ENCODE measurements at regions not wholly inside any gene's neighbourhood (a gene's known extent, or its start where the extent isn't known, plus 50 kb on each side); places are given as distances from the start of the nearest gene placed in this dataset.
A peak's percentile ranks its signal among the peaks of the same experiment; 100 is the strongest.

DNA sequence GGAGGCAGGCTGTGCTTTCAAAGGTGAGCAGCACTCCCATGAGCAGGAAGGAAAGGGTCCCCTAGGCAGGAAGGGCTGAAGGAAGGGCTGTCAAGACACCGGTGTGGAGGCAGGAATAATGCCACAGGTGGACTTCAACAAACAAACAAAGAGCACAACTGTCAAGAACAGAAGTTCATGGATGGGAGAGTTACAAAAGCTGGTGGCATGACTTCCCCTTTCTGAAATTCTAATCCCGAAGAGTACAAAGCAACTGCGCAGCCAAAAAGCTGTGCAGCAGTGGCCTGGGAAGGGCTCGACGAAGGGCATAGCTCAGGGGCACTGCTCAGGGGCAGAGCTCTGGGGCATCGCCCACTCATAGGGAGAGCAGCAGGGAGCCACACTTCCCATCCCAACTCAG, 582.3 kb upstream of the DIPK2B start:
- no peak overlapping the region for H3K23ac ChIP-seq (ENCODE audit: insufficient read length, low read depth, low read length)
- H4K91ac ChIP-seq (ENCODE audit: insufficient read length, low read depth, low read length) = no peak overlapping the region
- H3K9ac ChIP-seq (ENCODE audit: extremely low read depth, insufficient read length, low read length) = no peak overlapping the region
- H3K4ac ChIP-seq (ENCODE audit: low read depth, low read length) = no peak overlapping the region
- peaks cover 54 to 64% of the 10 kb centered on the region in 2 experiments for H3K9me3 Mint-ChIP-seq
- no peak overlapping the region for H2BK5ac ChIP-seq (ENCODE audit: insufficient read length, low read length)
- H2BK15ac ChIP-seq (ENCODE audit: low read depth, low read length) = no peak overlapping the region
- TF ChIP-seq, protein P1, sequence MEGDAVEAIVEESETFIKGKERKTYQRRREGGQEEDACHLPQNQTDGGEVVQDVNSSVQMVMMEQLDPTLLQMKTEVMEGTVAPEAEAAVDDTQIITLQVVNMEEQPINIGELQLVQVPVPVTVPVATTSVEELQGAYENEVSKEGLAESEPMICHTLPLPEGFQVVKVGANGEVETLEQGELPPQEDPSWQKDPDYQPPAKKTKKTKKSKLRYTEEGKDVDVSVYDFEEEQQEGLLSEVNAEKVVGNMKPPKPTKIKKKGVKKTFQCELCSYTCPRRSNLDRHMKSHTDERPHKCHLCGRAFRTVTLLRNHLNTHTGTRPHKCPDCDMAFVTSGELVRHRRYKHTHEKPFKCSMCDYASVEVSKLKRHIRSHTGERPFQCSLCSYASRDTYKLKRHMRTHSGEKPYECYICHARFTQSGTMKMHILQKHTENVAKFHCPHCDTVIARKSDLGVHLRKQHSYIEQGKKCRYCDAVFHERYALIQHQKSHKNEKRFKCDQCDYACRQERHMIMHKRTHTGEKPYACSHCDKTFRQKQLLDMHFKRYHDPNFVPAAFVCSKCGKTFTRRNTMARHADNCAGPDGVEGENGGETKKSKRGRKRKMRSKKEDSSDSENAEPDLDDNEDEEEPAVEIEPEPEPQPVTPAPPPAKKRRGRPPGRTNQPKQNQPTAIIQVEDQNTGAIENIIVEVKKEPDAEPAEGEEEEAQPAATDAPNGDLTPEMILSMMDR (conservative IDR thresholded peaks at IDR 0.05) = no peak
- H3K4me1 ChIP-seq (ENCODE audit: insufficient read depth, low read length) = peaks cover 12% of the 10 kb centered on the region; the same call in 1 of the 2 replicates
- no CpG with 5 or more reads among the region's 6 CpGs for WGBS (ENCODE audit: extremely low coverage, insufficient read length, low lambda C conversion rate)
- no peak overlapping the region for H3K4me3 Mint-ChIP-seq
- H2AK5ac ChIP-seq (ENCODE audit: insufficient read length, low read length) = no peak overlapping the region
- H3K4me1 Mint-ChIP-seq = peaks cover 34 to 78% of the 10 kb centered on the region in 2 experiments
- H3K79me2 ChIP-seq (ENCODE audit: insufficient read depth, low read length) = peaks cover 50% of the 10 kb centered on the region; the same call in 1 of the 2 replicates
- no peak overlapping the region for H2BK20ac ChIP-seq (ENCODE audit: low read depth, low read length, poor library complexity, severe bottlenecking)
- H2BK12ac ChIP-seq (ENCODE audit: insufficient read length, low read depth, low read length) = no peak overlapping the region
- no peaks in the 10 kb centered on the region for H3K27me3 ChIP-seq (ENCODE audit: insufficient read depth, low read length)
- H3K23me2 ChIP-seq (ENCODE audit: insufficient read length, low read depth, low read length, poor library complexity, severe bottlenecking) = peaks cover 3% of the 10 kb centered on the region
- H3K27ac ChIP-seq (ENCODE audit: insufficient read length, low read depth, low read length) = no peak overlapping the region
- no peak overlapping the region for H3K56ac ChIP-seq (ENCODE audit: insufficient read length, low read depth, low read length)
- H3K79me1 ChIP-seq (ENCODE audit: insufficient read depth, low read depth, low read length, poor library complexity, severe bottlenecking) = no peaks in the 10 kb centered on the region
- H3K4me2 ChIP-seq (ENCODE audit: insufficient read depth, insufficient read length, low read length) = no peak overlapping the region
- H3K36me3 Mint-ChIP-seq (ENCODE audit: insufficient read depth in 1 of 3, low read depth in 3 of 3) = peaks cover 26 to 53% (median 35%) of the 10 kb centered on the region in 3 experiments
- DNase-seq = no peak
- no peak overlapping the region for H4K5ac ChIP-seq (ENCODE audit: insufficient read length, low read depth, low read length)
- H4K8ac ChIP-seq (replicated peaks; ENCODE audit: insufficient read length, low read depth, low read length) = no peak overlapping the region
- no peak overlapping the region for H3T11ph ChIP-seq (ENCODE audit: low read length)
- no peak overlapping the region for H2BK120ac ChIP-seq (ENCODE audit: low read depth, low read length, poor library complexity, severe bottlenecking)
- no peak overlapping the region for H2AFZ ChIP-seq (ENCODE audit: low read length)
- H3K18ac ChIP-seq (ENCODE audit: insufficient read length, low read depth, low read length) = no peak overlapping the region
- H3K27ac Mint-ChIP-seq = peak overlapping the region in 2 of 3 experiments; percentile 34 to 59; a peak in 3 of 7 replicates
- no peaks in the 10 kb centered on the region for H4K20me1 ChIP-seq (ENCODE audit: control insufficient read depth, insufficient read depth, insufficient read length)
- H3K9me3 ChIP-seq (ENCODE audit: control insufficient read depth, low read depth, low read length) = no peaks in the 10 kb centered on the region
- no peak overlapping the region for H3K14ac ChIP-seq (ENCODE audit: insufficient read depth, low read length)
- H3K27me3 Mint-ChIP-seq (ENCODE audit: low read depth) = no peaks in the 10 kb centered on the region; the same call in none of the 2 replicates
